Stomach (tissue), 8 donors: ENCODE measurements at regions not wholly inside any gene's neighbourhood (a gene's known extent, or its start where the extent isn't known, plus 50 kb on each side); places are given as distances from the start of the nearest gene placed in this dataset.

Source experiments
- DNase-seq, 2 donors: peaks; one replicate each; pipeline versions ENCODE4 v3.0.0 to v3.0.0-alpha.2; 2013 to 2019
- H3K27ac ChIP-seq, 5 donors: fragments of 200-600 bp in 4 of 5; sonication (generic) in 4 of 5; one replicate each; pipeline ENCODE4 v1.5.1; 2013 to 2019; ENCODE audit warnings: mild to moderate bottlenecking in 1 of 5, moderate library complexity in 1 of 5
- H3K27me3 ChIP-seq, 3 donors: fragments of 200-600 bp; sonication (generic); one replicate each; pipeline ENCODE4 v1.5.1; 2017 to 2019; ENCODE audit warnings: mixed run types in 1 of 3
- H3K36me3 ChIP-seq, 4 donors: fragments of 200-600 bp; sonication (generic); 1 replicate in 3 of 4; 2 replicates in 1 of 4; pipeline ENCODE4 v1.5.1; 2016 to 2019
- H3K4me1 ChIP-seq, 4 donors: fragments of 200-600 bp; sonication (generic); one replicate each; pipeline ENCODE4 v1.5.1; 2016 to 2019
- H3K4me3 ChIP-seq, 4 donors: fragments of 200-600 bp; sonication (generic) in 3 of 4; one replicate each; pipeline ENCODE4 v1.5.1; 2016 to 2019; ENCODE audit warnings: mild to moderate bottlenecking in 1 of 4
- H3K9me3 ChIP-seq, 4 donors: fragments of 200-600 bp; sonication (generic); one replicate each; pipeline ENCODE4 v1.5.1; 2016 to 2019
- EP300 ChIP-seq: sonication (generic); formaldehyde crosslinking; IDR thresholded peaks from one replicate; pipeline ENCODE4 v1.6.1; 2017; ENCODE audit warnings: antibody characterized with exemption
- POLR2A ChIP-seq, 4 donors: fragments of 450-650 bp; IDR thresholded peaks; one replicate each; pipeline ENCODE4 v1.6.1; 2016; ENCODE audit warnings: antibody characterized with exemption in 4 of 4, control low read depth in 2 of 4, mild to moderate bottlenecking in 1 of 4, moderate library complexity in 1 of 4
- POLR2AphosphoS5 ChIP-seq, 3 donors: sonication (generic); formaldehyde crosslinking; IDR thresholded peaks; one replicate each; pipeline ENCODE4 v1.6.1; 2016; ENCODE audit warnings: antibody characterized with exemption in 3 of 3
- WGBS, 5 donors: extraction: QIAGEN DNeasy Blood & Tissue Kit in 3 of 5; methylation state at CpG; one replicate each; pipeline versions ENCODE4 v1.1.5 to v1.1.7; 2013 to 2018; 5-methylcytosine and 5-hydroxymethylcytosine counted together
- intact Hi-C: fragments of 100-400 bp; cut with DNase I; formaldehyde crosslinking; loops from one replicate; pipeline ENCODE4 v1.15.1; 2023; ENCODE audit warnings: low total_unique reads
- TF ChIP-seq, protein P1 (sequence below), 7 experiments: fragments of 450-650 bp in 4 of 7; fragments of 200-600 bp in 3 of 7; sonication (generic) in 3 of 7; IDR thresholded peaks; one replicate each; pipeline ENCODE4 v1.5.1; 2016 to 2019; ENCODE audit warnings: antibody characterized with exemption in 7 of 7, control low read depth in 2 of 7, mild to moderate bottlenecking in 1 of 7
- donor health status: healthy with polysubstance abuse.
- donor health status: Bipolar disorder and iron deficiency.
- donor health status: healthy.

- DNase-seq: peak in 1 of 2 donors; percentile 21
- intact Hi-C loops: no loop called here
Measured at GRCh38 chr1:238647877-238648276, 738.5 kb upstream of the CHRM3 start.

DNA sequence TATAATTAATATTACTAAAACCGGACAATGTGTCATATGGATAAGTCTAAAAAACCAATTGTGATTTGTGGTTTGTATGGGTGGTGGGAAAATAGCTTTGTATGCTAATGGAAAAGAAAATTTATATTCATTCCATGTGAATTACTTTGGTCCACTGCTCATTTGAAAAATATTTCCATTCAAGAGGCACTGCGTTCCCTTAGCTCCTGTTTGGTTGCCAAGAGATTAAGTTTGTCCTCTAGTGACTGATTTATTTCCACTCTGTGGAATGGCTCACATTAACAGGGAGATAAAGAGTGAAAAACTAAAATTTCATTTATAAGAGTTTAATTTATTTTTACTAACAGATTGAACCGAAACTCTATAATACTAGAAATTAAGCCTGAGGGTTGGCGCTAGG, 744.1 kb upstream of the CHRM3 start:
- WGBS, 5 donors: 64 to 85% (median 68%) methylated on average over 4 of the region's 4 CpGs
- intact Hi-C loops: no loop called here
- Histone ChIP-seq H3K9me3 (no peaks in the 10 kb centered on the region), H3K27me3 (no peaks in the 10 kb centered on the region), H3K27ac (no peak overlapping the region), H3K36me3 (no peaks in the 10 kb centered on the region), H3K4me3 (no peak overlapping the region), H3K4me1 (no peaks in the 10 kb centered on the region)
- TF ChIP-seq, protein P1, sequence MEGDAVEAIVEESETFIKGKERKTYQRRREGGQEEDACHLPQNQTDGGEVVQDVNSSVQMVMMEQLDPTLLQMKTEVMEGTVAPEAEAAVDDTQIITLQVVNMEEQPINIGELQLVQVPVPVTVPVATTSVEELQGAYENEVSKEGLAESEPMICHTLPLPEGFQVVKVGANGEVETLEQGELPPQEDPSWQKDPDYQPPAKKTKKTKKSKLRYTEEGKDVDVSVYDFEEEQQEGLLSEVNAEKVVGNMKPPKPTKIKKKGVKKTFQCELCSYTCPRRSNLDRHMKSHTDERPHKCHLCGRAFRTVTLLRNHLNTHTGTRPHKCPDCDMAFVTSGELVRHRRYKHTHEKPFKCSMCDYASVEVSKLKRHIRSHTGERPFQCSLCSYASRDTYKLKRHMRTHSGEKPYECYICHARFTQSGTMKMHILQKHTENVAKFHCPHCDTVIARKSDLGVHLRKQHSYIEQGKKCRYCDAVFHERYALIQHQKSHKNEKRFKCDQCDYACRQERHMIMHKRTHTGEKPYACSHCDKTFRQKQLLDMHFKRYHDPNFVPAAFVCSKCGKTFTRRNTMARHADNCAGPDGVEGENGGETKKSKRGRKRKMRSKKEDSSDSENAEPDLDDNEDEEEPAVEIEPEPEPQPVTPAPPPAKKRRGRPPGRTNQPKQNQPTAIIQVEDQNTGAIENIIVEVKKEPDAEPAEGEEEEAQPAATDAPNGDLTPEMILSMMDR (IDR thresholded peaks at IDR 0.05): no peak
- peak in 1 of 3 donors; percentile 2 for TF ChIP-seq POLR2AphosphoS5 (IDR thresholded peaks at IDR 0.05)
- no peak for TF ChIP-seq POLR2A (IDR thresholded peaks at IDR 0.05)
- DNase-seq: peak in 1 of 2 donors; percentile 22

More at GRCh38 chr1:238647877-238648276, 738.5 kb upstream of the CHRM3 start:
- Histone ChIP-seq H3K36me3 (no peaks in the 10 kb centered on the region), H3K27ac (no peak overlapping the region), H3K9me3 (no peaks in the 10 kb centered on the region), H3K4me3 (no peak overlapping the region), H3K4me1 (no peaks in the 10 kb centered on the region), H3K27me3 (no peaks in the 10 kb centered on the region)
- WGBS, 5 donors: 31 to 55% (median 51%) methylated on average over 3 of the region's 3 CpGs
- TF ChIP-seq POLR2AphosphoS5 (IDR thresholded peaks at IDR 0.05) (no peak), POLR2A (IDR thresholded peaks at IDR 0.05) (no peak), EP300 (no peak)
- TF ChIP-seq, protein P1 (IDR thresholded peaks at IDR 0.05): no peak

- Histone ChIP-seq H3K36me3 (no peaks in the 10 kb centered on the region), H3K4me3 (no peak overlapping the region), H3K27me3 (no peaks in the 10 kb centered on the region), H3K4me1 (no peaks in the 10 kb centered on the region), H3K9me3 (no peaks in the 10 kb centered on the region), H3K27ac (no peak overlapping the region)
- no peak for TF ChIP-seq POLR2AphosphoS5 (IDR thresholded peaks at IDR 0.05)
- no peak for TF ChIP-seq EP300
- no peak for TF ChIP-seq POLR2A (IDR thresholded peaks at IDR 0.05)
- TF ChIP-seq, protein P1 (IDR thresholded peaks at IDR 0.05): no peak
- intact Hi-C loops: no loop called here
- no peak for DNase-seq
Measured at GRCh38 chr1:238639861-238640260, 746.5 kb upstream of the CHRM3 start.

DNA sequence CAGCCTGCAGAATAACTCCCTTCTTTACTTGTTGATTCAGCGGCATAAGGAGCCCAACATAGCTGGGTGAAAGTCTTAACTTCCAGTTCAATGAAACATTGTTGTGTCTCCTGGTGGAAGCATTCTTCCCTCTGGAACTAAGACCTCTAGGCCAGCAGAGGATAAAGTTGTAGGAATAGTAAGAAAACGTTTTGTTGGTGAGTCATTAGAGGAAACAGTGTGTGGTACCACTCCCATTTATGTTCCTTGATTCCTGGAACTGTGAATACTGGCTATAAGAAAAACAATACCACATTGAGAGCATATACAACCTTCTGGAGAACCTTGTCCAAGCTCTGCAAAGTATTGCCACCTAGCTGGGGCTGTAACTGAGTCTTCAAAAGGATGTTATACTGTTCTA, 737.4 kb upstream of the ZP4 start:
- peaks cover 0 to 15% (median 0%) of the 10 kb centered on the region in 4 donors for H3K9me3 ChIP-seq
- no peaks in the 10 kb centered on the region for H3K27me3 ChIP-seq
- 47 to 56% (median 50%) methylated on average over 2 of the region's 2 CpGs for WGBS, 5 donors
- H3K4me3 ChIP-seq: no peak overlapping the region
- H3K36me3 ChIP-seq: no peaks in the 10 kb centered on the region
- intact Hi-C loops: no loop called here
- no peak for TF ChIP-seq EP300
- TF ChIP-seq, protein P1 (IDR thresholded peaks at IDR 0.05): no peak
- no peak for TF ChIP-seq POLR2A (IDR thresholded peaks at IDR 0.05)
- TF ChIP-seq POLR2AphosphoS5 (IDR thresholded peaks at IDR 0.05): no peak
- H3K4me1 ChIP-seq: no peaks in the 10 kb centered on the region
- no peak overlapping the region for H3K27ac ChIP-seq
- DNase-seq: no peak
